ENCODE measurements at regions not wholly inside any gene's neighbourhood (a gene's known extent, or its start where the extent isn't known, plus 50 kb on each side); places are given as distances from the start of the nearest gene placed in this dataset.

DNA sequence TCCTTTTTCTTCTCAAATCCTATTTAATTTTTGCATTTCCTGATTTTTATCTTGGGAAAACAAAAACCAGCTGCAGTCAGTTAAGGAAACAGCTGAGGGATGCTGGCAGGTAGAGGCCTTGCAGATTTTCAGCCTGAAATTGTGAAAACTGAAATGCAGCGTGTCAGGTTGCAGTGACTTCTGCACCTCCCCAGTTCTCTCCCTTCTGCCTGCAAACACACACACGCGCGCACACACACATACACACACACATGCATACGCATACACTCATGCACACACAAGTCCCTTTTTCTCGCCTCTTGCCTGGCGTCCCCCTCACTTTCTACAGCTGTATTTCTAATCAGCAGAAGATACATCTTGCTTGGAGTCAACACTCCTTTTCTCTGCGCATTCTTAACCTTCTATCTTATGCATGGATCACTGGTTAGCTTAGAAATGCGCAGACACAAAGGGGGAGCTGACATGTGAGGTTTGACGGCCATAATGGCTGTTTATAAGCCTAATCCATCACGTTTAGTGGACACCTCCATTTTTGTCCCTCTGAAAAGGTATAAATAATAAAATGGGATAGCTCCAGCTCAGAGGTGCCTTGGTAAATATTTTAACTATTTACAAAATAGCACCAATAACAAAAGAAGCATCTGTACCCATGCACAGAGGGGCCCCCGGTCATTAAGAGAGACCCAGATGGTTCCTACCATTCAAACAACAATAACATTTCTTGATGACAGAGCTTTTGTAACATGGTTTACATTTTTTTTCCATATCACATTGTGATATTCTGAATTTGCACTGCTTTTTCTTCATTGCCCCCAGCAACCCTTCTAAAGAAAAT lies 392.1 kb upstream of the SALL1 start:
- TF ChIP-seq, protein P1, sequence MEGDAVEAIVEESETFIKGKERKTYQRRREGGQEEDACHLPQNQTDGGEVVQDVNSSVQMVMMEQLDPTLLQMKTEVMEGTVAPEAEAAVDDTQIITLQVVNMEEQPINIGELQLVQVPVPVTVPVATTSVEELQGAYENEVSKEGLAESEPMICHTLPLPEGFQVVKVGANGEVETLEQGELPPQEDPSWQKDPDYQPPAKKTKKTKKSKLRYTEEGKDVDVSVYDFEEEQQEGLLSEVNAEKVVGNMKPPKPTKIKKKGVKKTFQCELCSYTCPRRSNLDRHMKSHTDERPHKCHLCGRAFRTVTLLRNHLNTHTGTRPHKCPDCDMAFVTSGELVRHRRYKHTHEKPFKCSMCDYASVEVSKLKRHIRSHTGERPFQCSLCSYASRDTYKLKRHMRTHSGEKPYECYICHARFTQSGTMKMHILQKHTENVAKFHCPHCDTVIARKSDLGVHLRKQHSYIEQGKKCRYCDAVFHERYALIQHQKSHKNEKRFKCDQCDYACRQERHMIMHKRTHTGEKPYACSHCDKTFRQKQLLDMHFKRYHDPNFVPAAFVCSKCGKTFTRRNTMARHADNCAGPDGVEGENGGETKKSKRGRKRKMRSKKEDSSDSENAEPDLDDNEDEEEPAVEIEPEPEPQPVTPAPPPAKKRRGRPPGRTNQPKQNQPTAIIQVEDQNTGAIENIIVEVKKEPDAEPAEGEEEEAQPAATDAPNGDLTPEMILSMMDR (IDR thresholded peaks at IDR 0.05; ENCODE audit: partially characterized antibody, unreplicated experiment): no peak
- Mint-ChIP-seq H3K36me3 (ENCODE audit: unreplicated experiment) (no peaks in the 10 kb centered on the region), H3K9me3 (ENCODE audit: unreplicated experiment) (peaks cover 4% of the 10 kb centered on the region), H3K27ac (ENCODE audit: unreplicated experiment) (peak overlapping the region; percentile 30), H3K27me3 (ENCODE audit: unreplicated experiment) (peaks cover 5% of the 10 kb centered on the region), H3K4me1 (ENCODE audit: low read depth, unreplicated experiment) (peaks cover 26% of the 10 kb centered on the region), H3K4me3 (ENCODE audit: unreplicated experiment) (no peak overlapping the region)
- peak; percentile 47 for DNase-seq

DNA sequence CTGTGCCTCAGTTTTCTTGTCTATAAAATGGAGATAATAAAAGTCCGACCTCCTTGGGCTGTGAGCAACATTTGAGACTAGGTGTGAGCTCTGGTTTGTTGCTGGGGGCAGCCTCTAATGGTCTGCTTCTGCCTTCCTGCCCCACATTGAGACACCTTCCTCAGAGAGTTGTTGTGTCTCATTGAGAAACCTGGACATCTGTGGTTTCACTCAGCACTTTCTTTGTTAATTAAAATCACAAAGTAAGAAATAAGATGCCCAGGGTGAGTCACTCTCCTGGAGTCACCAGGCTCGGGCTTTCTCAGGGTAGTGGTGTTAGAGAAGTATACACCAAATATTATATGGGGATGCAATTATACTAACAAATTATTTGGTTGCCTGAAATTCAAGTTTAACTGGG lies 389.2 kb upstream of the SALL1 start:
- H3K4me1 Mint-ChIP-seq (ENCODE audit: low read depth, unreplicated experiment): peaks cover 30% of the 10 kb centered on the region
- no peaks in the 10 kb centered on the region for H3K36me3 Mint-ChIP-seq (ENCODE audit: unreplicated experiment)
- H3K4me3 Mint-ChIP-seq (ENCODE audit: unreplicated experiment): no peak overlapping the region
- H3K27ac Mint-ChIP-seq (ENCODE audit: unreplicated experiment): no peak overlapping the region
- TF ChIP-seq, protein P1 (IDR thresholded peaks at IDR 0.05; ENCODE audit: partially characterized antibody, unreplicated experiment): no peak
- peaks cover 4% of the 10 kb centered on the region for H3K9me3 Mint-ChIP-seq (ENCODE audit: unreplicated experiment)
- DNase-seq: no peak
- H3K27me3 Mint-ChIP-seq (ENCODE audit: unreplicated experiment): peaks cover 5% of the 10 kb centered on the region

DNA sequence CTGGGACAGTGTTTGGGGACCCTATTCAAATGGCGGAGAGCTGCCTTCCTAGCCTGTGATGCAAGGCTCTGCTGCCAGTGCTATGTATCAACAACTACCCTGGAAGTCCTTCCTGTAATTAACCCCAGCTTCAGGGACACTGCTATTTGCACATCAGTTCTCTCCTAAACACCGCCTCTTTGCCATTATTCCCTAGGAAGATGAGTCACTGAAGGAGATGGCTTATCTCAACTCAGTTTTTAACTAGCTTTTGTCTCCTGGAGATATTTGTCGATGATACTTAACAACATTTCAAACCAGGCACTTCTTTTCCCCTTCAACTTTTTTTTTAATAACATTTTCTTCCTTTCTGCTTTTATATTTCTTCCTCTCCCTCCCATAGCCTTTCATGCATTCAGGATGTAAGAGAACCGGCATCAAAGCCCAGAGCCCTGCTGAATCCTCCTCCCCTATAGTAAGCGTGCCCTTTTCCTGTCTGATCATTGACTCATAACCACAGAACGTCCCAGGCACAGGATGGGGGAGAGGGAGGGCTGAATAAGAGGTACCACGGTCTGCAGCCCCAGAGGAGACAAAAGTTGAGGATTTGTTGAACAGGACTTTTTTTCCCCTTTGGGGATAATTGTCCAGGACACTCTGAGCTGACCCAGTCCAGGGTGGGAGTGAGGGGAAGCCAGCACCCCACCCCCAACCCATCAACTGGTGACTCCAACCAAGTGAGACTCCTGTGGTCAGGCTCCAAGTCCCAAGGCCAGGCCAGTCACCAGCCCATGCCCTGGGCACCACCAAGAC lies 387.8 kb upstream of the SALL1 start:
- Mint-ChIP-seq H3K9me3 (ENCODE audit: unreplicated experiment) (peaks cover 4% of the 10 kb centered on the region), H3K27me3 (ENCODE audit: unreplicated experiment) (peaks cover 5% of the 10 kb centered on the region), H3K4me3 (ENCODE audit: unreplicated experiment) (no peak overlapping the region), H3K36me3 (ENCODE audit: unreplicated experiment) (no peaks in the 10 kb centered on the region), H3K4me1 (ENCODE audit: low read depth, unreplicated experiment) (peaks cover 24% of the 10 kb centered on the region), H3K27ac (ENCODE audit: unreplicated experiment) (no peak overlapping the region)
- TF ChIP-seq, protein P1 (IDR thresholded peaks at IDR 0.05; ENCODE audit: partially characterized antibody, unreplicated experiment): no peak
- no peak for DNase-seq

DNA sequence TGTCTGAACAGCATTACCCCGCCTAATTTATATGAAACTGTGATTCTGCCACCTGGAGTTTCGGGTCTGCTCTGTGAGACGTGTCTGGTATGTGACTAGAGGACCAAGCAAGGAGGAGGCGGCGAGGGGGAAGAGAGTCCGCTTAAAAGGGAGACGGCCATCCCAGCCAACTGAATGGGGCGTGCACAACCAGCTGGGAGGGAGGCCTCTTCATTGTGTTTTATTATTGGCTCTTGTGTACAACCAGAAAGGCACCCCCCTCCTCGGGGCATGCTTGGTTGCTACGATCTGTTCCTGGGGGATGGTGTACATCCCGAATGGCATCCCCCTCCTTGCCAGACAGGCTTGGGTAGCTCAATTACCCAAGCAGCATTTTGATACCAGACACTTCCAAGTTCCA lies 384.5 kb upstream of the SALL1 start:
- DNase-seq: no peak
- TF ChIP-seq, protein P1 (IDR thresholded peaks at IDR 0.05; ENCODE audit: partially characterized antibody, unreplicated experiment): no peak
- Mint-ChIP-seq H3K27me3 (ENCODE audit: unreplicated experiment) (peaks cover 3% of the 10 kb centered on the region), H3K36me3 (ENCODE audit: unreplicated experiment) (no peaks in the 10 kb centered on the region), H3K27ac (ENCODE audit: unreplicated experiment) (no peak overlapping the region), H3K9me3 (ENCODE audit: unreplicated experiment) (no peaks in the 10 kb centered on the region), H3K4me3 (ENCODE audit: unreplicated experiment) (no peak overlapping the region), H3K4me1 (ENCODE audit: low read depth, unreplicated experiment) (peaks cover 9% of the 10 kb centered on the region)

DNA sequence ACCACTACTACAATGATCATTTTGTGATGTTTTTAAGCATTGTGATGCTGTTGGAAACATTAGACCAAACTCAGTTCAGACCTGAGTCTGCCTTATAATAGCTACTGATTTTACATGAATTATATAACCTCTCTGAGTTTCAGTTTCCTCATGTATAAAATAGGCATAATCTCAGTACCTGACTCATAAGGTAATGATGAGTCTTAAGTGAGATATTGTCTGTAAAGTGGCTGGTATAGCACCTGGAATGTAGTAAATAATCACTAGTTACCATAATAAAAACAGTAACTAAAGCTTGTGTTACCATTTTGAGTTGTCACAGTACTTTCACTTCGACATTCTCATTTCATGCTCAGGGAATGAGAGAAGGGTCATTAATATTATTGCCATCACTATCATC lies 381.5 kb upstream of the SALL1 start:
- H3K27me3 Mint-ChIP-seq (ENCODE audit: unreplicated experiment): no peaks in the 10 kb centered on the region
- DNase-seq: no peak
- no peak overlapping the region for H3K4me3 Mint-ChIP-seq (ENCODE audit: unreplicated experiment)
- H3K36me3 Mint-ChIP-seq (ENCODE audit: unreplicated experiment): peaks cover 8% of the 10 kb centered on the region
- TF ChIP-seq, protein P1 (IDR thresholded peaks at IDR 0.05; ENCODE audit: partially characterized antibody, unreplicated experiment): no peak
- peaks cover 7% of the 10 kb centered on the region for H3K4me1 Mint-ChIP-seq (ENCODE audit: low read depth, unreplicated experiment)
- H3K9me3 Mint-ChIP-seq (ENCODE audit: unreplicated experiment): peaks cover 2% of the 10 kb centered on the region
- no peak overlapping the region for H3K27ac Mint-ChIP-seq (ENCODE audit: unreplicated experiment)

All from glutamatergic neuron (in vitro differentiated cells).